ENCODE measurements at regions not wholly inside any gene's neighbourhood (a gene's known extent, or its start where the extent isn't known, plus 50 kb on each side); places are given as distances from the start of the nearest gene placed in this dataset.

DNA sequence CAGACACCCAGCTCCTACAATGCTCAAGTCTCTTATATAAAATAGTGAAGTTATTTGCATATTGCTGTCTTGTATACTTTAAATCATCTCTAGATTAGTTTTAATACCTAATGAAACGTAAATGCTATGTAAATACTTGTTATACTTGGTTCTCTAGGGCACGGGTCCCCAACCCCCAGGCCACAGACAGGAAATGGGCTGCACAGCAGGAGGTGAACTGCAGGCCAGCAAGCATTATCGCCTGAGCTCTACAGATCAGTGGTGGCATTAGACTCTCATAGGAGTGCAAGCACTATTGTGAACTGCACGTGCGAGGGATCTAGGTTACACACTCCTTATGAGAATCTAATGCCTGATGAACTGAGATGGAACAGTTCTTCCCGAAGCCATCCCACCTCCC is 395.9 kb upstream of the EMCN start:
- Histone ChIP-seq H3K18ac (ENCODE audit: insufficient read length, low read depth, low read length) (no peak overlapping the region), H3K4ac (ENCODE audit: low read depth, low read length) (no peak overlapping the region), H3K27me3 (ENCODE audit: insufficient read depth, low read length) (no peaks in the 10 kb centered on the region), H4K20me1 (ENCODE audit: control insufficient read depth, insufficient read depth, insufficient read length) (no peaks in the 10 kb centered on the region), H4K91ac (ENCODE audit: insufficient read length, low read depth, low read length) (no peak overlapping the region), H2BK12ac (ENCODE audit: insufficient read length, low read depth, low read length) (no peak overlapping the region), H3K27ac (ENCODE audit: insufficient read length, low read depth, low read length) (no peak overlapping the region), H2AFZ (ENCODE audit: low read length) (no peak overlapping the region), H3K23ac (ENCODE audit: insufficient read length, low read depth, low read length) (no peak overlapping the region), H4K5ac (ENCODE audit: insufficient read length, low read depth, low read length) (no peak overlapping the region), H3K14ac (ENCODE audit: insufficient read depth, low read length) (no peak overlapping the region), H3K23me2 (ENCODE audit: insufficient read length, low read depth, low read length, poor library complexity, severe bottlenecking) (no peaks in the 10 kb centered on the region), H3K4me2 (ENCODE audit: insufficient read depth, insufficient read length, low read length) (peak overlapping the region; percentile 44), H2BK5ac (ENCODE audit: insufficient read length, low read length) (no peak overlapping the region), H3K79me2 (ENCODE audit: insufficient read depth, low read length) (no peaks in the 10 kb centered on the region), H2BK15ac (ENCODE audit: low read depth, low read length) (no peak overlapping the region), H3K9me3 (ENCODE audit: control insufficient read depth, low read depth, low read length) (no peaks in the 10 kb centered on the region), H3K56ac (ENCODE audit: insufficient read length, low read depth, low read length) (no peak overlapping the region), H3K9ac (ENCODE audit: extremely low read depth, insufficient read length, low read length) (no peak overlapping the region), H3K4me1 (ENCODE audit: insufficient read depth, low read length) (no peaks in the 10 kb centered on the region), H4K8ac (replicated peaks; ENCODE audit: insufficient read length, low read depth, low read length) (no peak overlapping the region), H3T11ph (ENCODE audit: low read length) (no peak overlapping the region), H2BK20ac (ENCODE audit: low read depth, low read length, poor library complexity, severe bottlenecking) (no peak overlapping the region), H3K79me1 (ENCODE audit: insufficient read depth, low read depth, low read length, poor library complexity, severe bottlenecking) (no peaks in the 10 kb centered on the region), H2AK5ac (ENCODE audit: insufficient read length, low read length) (no peak overlapping the region), H2BK120ac (ENCODE audit: low read depth, low read length, poor library complexity, severe bottlenecking) (no peak overlapping the region)
- peaks cover 13 to 14% of the 10 kb centered on the region in 2 experiments for H3K4me1 Mint-ChIP-seq
- no CpG with 5 or more reads among the region's 6 CpGs for WGBS (ENCODE audit: extremely low coverage, insufficient read length, low lambda C conversion rate)
- H3K4me3 Mint-ChIP-seq, result no peak overlapping the region
- peak; percentile 46 for DNase-seq
- TF ChIP-seq, protein P1, sequence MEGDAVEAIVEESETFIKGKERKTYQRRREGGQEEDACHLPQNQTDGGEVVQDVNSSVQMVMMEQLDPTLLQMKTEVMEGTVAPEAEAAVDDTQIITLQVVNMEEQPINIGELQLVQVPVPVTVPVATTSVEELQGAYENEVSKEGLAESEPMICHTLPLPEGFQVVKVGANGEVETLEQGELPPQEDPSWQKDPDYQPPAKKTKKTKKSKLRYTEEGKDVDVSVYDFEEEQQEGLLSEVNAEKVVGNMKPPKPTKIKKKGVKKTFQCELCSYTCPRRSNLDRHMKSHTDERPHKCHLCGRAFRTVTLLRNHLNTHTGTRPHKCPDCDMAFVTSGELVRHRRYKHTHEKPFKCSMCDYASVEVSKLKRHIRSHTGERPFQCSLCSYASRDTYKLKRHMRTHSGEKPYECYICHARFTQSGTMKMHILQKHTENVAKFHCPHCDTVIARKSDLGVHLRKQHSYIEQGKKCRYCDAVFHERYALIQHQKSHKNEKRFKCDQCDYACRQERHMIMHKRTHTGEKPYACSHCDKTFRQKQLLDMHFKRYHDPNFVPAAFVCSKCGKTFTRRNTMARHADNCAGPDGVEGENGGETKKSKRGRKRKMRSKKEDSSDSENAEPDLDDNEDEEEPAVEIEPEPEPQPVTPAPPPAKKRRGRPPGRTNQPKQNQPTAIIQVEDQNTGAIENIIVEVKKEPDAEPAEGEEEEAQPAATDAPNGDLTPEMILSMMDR (conservative IDR thresholded peaks at IDR 0.05), result no peak
- H3K36me3 Mint-ChIP-seq (ENCODE audit: insufficient read depth in 1 of 3, low read depth in 3 of 3), result peaks cover 13 to 30% (median 18%) of the 10 kb centered on the region in 3 experiments
- H3K9me3 Mint-ChIP-seq, result peaks cover 27 to 29% of the 10 kb centered on the region in 2 experiments
- H3K27ac Mint-ChIP-seq, result no peak overlapping the region
- no peaks in the 10 kb centered on the region for H3K27me3 Mint-ChIP-seq (ENCODE audit: low read depth)

All from H9 (cell line).